Activated T-helper 2 cell treated with anti-CD3 and anti-CD28 coated beads, Interferon-gamma antibody, Interleukin-2, Interleukin-4, amounts not matched to agents 10 μg/mL and 5 μg/mL and 100 μg/mL, durations not matched to agents 14 hours and 24 hours and 36 hours (primary cell): ENCODE measurements at regions not wholly inside any gene's neighbourhood (a gene's known extent, or its start where the extent isn't known, plus 50 kb on each side); places are given as distances from the start of the nearest gene placed in this dataset.
"Not testable (repeated sequence)": the region's sequence is repeated elsewhere in the genome, so short reads cannot be mapped to it uniquely, and the experiment has no call there.

ENCODE experiments used
- DNase-seq: peaks from one replicate; pipeline ENCODE4 v3.0.0; 2021; ENCODE audit warnings: low spot score
- H3K27ac Mint-ChIP-seq: one replicate; pipeline ENCODE4 v1.8.0; 2021; ENCODE audit warnings: mixed read lengths
- H3K27me3 Mint-ChIP-seq: one replicate; pipeline ENCODE4 v1.8.0; 2021; ENCODE audit warnings: low read depth, mixed read lengths
- H3K36me3 Mint-ChIP-seq: one replicate; pipeline ENCODE4 v1.8.0; 2021; ENCODE audit warnings: low read depth, mixed read lengths
- H3K4me1 Mint-ChIP-seq: one replicate; pipeline ENCODE4 v1.8.0; 2021; ENCODE audit warnings: low read depth, mixed read lengths
- H3K4me3 Mint-ChIP-seq: one replicate; pipeline ENCODE4 v1.8.0; 2021; ENCODE audit warnings: low read depth, mild to moderate bottlenecking, moderate library complexity, mixed read lengths
- H3K9me3 Mint-ChIP-seq: one replicate; pipeline ENCODE4 v1.8.0; 2021; ENCODE audit warnings: mixed read lengths
- intact Hi-C: fragments of 100-400 bp; cut with micrococcal nuclease; formaldehyde crosslinking; loops from one replicate; pipeline ENCODE4 v1.15.1; 2023

DNA sequence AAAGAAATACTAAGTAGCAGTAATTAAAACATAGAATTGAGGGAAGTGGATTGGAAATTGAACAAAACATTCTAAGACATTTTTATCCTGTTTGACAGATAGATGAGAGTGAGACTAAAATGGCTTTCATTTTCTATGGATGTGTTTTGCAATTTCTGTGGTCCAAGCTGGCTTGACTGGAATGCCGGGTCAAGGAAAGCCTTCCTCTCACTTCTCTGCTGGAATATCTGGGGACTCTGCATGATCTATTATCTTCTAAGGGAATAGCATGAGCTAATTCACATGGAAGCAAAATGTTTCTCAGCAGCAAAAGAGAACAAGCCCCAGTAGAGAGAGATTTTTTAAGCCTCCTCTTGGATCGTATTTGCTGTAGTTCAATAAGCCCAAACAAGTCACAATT lies 407.9 kb upstream of the ATXN7L3B start:
- intact Hi-C loops: no loop called here

DNA sequence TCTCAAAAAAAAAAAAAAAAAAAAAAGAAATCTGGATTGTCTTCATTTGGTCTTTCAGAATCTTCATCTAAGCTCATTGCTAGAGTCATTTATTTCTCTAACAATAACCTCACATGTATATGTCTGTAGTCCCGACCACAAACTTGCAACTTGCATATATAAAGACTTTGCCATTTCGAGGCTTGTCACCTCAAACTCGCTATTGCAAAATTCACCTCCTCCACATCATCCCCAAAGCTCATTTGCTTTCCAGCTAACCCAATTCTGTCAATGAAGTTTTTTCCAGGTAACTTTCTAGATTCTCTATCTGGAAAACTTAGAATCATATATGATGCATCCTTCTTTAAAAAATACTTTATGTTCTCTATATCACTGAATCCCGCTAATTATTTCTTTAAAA lies 393.2 kb upstream of the ATXN7L3B start:
- Mint-ChIP-seq H3K36me3 (no peaks in the 10 kb centered on the region), H3K9me3 (no peaks in the 10 kb centered on the region), H3K4me3 (no peak overlapping the region), H3K27ac (no peak overlapping the region), H3K4me1 (no peaks in the 10 kb centered on the region), H3K27me3 (no peaks in the 10 kb centered on the region)
- no peak for DNase-seq
- intact Hi-C loops: no loop called here

More for the DNA sequence above, 407.9 kb upstream of the ATXN7L3B start:
- no peaks in the 10 kb centered on the region for H3K27me3 Mint-ChIP-seq
- DNase-seq: no peak
- no peak overlapping the region for H3K27ac Mint-ChIP-seq
- peaks cover 4% of the 10 kb centered on the region for H3K9me3 Mint-ChIP-seq
- H3K36me3 Mint-ChIP-seq: no peaks in the 10 kb centered on the region
- H3K4me1 Mint-ChIP-seq: no peaks in the 10 kb centered on the region
- H3K4me3 Mint-ChIP-seq: no peak overlapping the region

DNA sequence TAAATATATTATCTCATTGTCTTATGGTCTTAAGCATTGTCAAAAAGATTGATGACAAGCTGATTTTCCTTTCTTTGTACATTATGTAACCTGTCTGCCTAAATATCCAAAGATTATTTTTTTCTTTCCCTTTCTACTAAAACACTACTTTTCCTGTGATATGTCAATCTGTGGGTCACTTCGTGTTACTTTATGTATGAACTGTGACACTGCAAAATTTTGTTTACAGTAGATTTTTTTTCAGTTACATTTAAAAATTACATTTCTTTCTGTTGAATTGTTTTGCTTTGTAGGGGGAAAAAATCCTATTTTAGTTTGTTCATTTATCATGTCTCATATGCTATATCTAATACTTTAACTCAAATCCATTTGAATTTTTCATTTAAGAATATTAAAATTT lies 392.3 kb upstream of the ATXN7L3B start:
- Mint-ChIP-seq H3K4me1 (no peaks in the 10 kb centered on the region), H3K4me3 (no peak overlapping the region), H3K9me3 (no peaks in the 10 kb centered on the region), H3K27me3 (no peaks in the 10 kb centered on the region), H3K36me3 (no peaks in the 10 kb centered on the region), H3K27ac (no peak overlapping the region)
- DNase-seq: no peak
- intact Hi-C loops: no loop called here

DNA sequence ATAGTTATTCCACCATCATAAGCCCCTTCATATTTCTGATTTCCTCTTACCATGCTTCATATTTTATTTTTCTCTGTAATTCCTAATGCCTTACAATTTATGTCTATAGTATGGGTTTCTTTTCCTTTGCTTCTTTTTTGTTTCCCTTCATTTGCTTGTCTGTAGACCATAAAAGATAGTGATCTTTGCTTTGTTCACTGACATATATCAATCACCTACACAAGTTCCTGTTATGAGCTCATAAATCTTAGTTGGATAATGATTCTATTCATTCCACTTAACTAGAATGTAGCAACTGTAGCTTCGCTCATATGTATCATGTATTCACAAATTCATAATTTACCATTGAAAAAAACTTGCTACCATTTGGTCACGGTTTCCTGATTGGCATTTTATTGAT lies 388.8 kb upstream of the ATXN7L3B start:
- H3K4me3 Mint-ChIP-seq: no peak overlapping the region
- no peaks in the 10 kb centered on the region for H3K27me3 Mint-ChIP-seq
- H3K27ac Mint-ChIP-seq: no peak overlapping the region
- intact Hi-C loops: no loop called here
- no peaks in the 10 kb centered on the region for H3K4me1 Mint-ChIP-seq
- no peaks in the 10 kb centered on the region for H3K9me3 Mint-ChIP-seq
- DNase-seq: no peak
- H3K36me3 Mint-ChIP-seq: no peaks in the 10 kb centered on the region

DNA sequence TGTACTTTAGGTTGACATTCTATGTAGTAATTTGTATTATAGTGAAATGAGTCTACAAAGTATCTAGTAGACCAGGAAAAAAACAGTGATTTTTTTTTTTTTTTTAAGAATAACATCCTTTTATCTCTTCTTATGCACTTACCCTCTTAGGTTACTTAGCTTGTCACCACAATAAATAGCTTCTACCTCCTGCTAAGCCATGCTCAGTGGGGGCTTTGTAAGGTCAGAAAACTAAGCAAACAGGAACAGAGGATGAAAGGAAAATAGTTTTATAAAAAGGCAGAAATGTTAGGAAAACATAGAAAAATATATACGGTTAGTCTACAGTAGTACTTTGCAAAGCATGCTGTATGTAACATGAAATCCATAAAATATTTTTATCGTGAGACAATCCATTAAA lies 385.3 kb upstream of the ATXN7L3B start:
- no peak overlapping the region for H3K27ac Mint-ChIP-seq
- DNase-seq: no peak
- intact Hi-C loops: no loop called here
- no peak overlapping the region for H3K4me3 Mint-ChIP-seq
- H3K27me3 Mint-ChIP-seq: no peaks in the 10 kb centered on the region
- H3K9me3 Mint-ChIP-seq: no peaks in the 10 kb centered on the region
- no peaks in the 10 kb centered on the region for H3K36me3 Mint-ChIP-seq
- no peaks in the 10 kb centered on the region for H3K4me1 Mint-ChIP-seq

DNA sequence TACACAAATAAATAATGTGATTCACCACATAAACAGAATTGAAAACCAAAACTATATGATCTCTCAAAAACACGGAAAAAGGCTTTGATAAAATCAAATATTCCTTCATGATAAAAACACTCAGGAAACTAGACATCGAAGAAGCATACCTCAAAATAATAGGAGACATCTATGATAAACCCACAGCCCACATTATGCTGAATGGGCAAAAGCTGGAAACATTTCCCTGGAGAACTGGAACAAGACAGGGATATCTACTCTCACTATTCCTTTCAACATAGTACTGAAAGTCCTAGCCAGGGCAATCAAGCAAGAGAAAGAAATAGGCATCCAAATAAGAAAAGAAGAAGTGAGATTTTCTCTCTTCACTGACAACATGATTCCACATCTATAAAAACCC lies 371.5 kb upstream of the ATXN7L3B start:
- Mint-ChIP-seq H3K9me3 (no peaks in the 10 kb centered on the region), H3K27ac (no peak overlapping the region), H3K4me3 (no peak overlapping the region), H3K27me3 (no peaks in the 10 kb centered on the region), H3K36me3 (no peaks in the 10 kb centered on the region), H3K4me1 (no peaks in the 10 kb centered on the region)
- DNase-seq: no peak
- intact Hi-C loops: no loop called here

DNA sequence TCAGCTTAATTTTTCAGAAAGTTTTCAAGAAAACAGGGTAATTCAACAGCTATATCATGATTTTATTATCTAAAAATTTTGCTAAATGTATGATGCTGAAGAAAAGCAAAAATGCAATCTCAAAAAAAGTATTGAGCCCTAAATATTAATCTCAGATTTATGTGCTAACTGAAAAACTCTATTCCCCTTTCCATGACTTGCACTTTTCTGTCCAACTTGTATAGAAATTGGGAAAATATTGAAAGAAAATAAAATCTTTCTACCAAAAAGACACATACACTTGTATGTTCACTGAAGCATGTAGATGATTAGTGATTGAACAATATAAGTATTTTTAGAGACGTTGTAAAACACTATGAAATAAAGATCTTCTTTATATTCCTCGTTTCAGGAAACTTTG lies 368.0 kb upstream of the ATXN7L3B start:
- intact Hi-C loops: no loop called here
- DNase-seq: no peak
- H3K4me3 Mint-ChIP-seq: no peak overlapping the region
- H3K27ac Mint-ChIP-seq: no peak overlapping the region
- H3K36me3 Mint-ChIP-seq: no peaks in the 10 kb centered on the region
- no peaks in the 10 kb centered on the region for H3K4me1 Mint-ChIP-seq
- no peaks in the 10 kb centered on the region for H3K9me3 Mint-ChIP-seq
- H3K27me3 Mint-ChIP-seq: no peaks in the 10 kb centered on the region

DNA sequence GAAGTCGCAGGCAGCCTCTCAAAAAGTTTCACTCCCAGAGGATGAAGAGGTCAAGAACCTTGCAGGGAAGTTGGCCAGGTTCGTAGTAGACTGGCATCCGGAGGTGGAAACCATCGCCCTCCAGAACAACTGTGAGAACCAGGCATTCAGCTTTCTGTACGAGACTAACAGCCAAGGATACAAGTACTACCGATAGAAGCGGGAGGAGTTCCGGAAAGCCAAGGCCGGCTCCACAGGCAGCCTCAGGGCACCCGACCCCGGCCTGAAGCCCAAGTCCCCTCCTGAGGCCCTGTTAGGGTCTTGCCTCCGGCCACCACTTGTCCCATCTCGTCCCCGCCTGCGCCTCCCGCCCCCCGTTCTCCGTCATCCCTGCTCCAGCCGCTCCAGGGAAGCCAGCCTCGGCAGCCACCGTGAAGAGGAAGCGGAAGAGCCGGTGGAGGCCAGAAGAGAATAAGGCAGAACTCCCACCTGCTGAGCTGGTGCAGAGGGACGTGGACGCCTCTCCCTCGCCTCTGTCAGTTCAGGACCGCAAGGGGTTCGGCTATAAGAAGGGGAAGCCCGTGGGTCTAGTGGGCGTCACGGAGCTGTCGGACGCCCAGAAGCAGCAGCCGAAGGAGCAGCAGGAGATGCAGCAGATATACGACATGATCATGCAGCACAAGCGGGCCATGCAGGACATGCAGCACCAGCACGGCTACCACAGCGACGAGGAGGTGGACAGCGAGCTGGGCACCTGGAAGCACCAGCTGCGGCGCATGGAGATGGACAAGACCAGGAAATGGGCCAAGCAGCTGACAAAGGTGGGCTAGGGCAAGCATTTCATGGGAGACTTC lies 366.8 kb upstream of the ATXN7L3B start:
- intact Hi-C loops: no loop called here
- Mint-ChIP-seq H3K27ac (no peak overlapping the region), H3K4me1 (no peaks in the 10 kb centered on the region), H3K9me3 (no peaks in the 10 kb centered on the region), H3K27me3 (no peaks in the 10 kb centered on the region), H3K4me3 (no peak overlapping the region), H3K36me3 (no peaks in the 10 kb centered on the region)
- DNase-seq: no peak

DNA sequence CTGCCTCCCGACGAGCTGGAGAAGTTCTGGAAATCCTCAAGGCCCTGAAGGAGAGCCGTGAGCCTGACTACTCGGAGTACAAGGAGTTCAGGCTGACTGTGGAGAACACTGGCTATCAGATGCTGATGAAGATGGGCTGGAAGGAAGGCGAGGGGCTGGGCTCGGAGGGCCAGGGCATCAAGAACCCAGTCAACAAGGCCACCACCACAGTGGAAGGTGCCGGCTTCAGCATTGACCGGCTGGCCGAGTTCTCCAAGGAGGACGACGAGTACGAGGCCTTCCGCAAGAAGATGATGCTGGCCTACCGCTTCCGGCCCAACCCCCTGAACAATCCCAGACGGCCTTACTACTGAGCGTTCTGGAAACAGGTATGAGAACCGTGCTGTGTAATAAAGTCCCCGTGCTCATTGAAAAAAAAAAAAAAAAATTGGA lies 366.1 kb upstream of the ATXN7L3B start:
- H3K36me3 Mint-ChIP-seq: no peaks in the 10 kb centered on the region
- H3K9me3 Mint-ChIP-seq: no peaks in the 10 kb centered on the region
- no peaks in the 10 kb centered on the region for H3K4me1 Mint-ChIP-seq
- H3K27me3 Mint-ChIP-seq: no peaks in the 10 kb centered on the region
- no peak for DNase-seq
- no peak overlapping the region for H3K4me3 Mint-ChIP-seq
- no peak overlapping the region for H3K27ac Mint-ChIP-seq
- intact Hi-C loops: no loop called here

DNA sequence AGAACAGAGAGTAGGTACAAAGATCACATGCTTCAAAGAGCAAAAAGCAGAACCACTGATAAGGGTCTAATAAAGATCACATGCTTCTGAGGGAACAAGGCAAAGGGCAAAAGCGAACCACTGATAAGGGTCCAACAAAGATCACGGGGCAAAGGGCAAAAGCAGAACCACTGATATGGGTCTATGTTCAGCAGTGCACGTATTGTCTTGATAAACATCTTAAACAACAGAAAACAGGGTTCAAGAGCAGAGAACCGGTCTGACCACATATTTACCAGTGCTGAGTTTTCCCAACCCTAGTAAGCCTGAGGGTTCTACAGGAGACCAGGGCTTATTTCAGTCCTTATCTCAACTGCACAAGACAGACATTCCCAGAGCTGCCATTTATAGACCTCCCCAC lies 362.7 kb upstream of the ATXN7L3B start:
- H3K36me3 Mint-ChIP-seq, H3K4me1 Mint-ChIP-seq, H3K27me3 Mint-ChIP-seq, intact Hi-C loops, H3K4me3 Mint-ChIP-seq, H3K9me3 Mint-ChIP-seq, H3K27ac Mint-ChIP-seq, DNase-seq: not testable (repeated sequence)

DNA sequence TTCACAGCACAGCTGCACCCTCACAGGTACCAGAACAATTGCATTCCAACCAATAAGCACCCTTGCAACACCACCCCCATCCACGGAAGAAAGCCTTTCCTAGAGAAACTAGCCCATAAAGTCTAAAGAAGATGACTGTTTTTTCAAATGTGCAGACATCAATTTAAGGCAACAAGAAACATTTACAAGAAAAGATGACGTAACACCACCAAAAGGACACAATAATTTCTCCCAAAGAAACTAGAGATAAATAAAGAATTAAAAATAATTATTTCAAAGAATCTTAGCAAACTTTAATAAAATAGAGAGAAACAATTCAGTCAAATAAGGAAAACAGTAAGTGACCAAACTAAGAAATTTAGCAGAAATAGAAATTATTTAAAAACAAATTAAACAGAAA lies 352.3 kb upstream of the ATXN7L3B start:
- Mint-ChIP-seq H3K36me3 (no peaks in the 10 kb centered on the region), H3K27me3 (no peaks in the 10 kb centered on the region), H3K27ac (no peak overlapping the region), H3K4me1 (no peaks in the 10 kb centered on the region), H3K9me3 (no peaks in the 10 kb centered on the region), H3K4me3 (no peak overlapping the region)
- DNase-seq: no peak
- intact Hi-C loops: no loop called here

DNA sequence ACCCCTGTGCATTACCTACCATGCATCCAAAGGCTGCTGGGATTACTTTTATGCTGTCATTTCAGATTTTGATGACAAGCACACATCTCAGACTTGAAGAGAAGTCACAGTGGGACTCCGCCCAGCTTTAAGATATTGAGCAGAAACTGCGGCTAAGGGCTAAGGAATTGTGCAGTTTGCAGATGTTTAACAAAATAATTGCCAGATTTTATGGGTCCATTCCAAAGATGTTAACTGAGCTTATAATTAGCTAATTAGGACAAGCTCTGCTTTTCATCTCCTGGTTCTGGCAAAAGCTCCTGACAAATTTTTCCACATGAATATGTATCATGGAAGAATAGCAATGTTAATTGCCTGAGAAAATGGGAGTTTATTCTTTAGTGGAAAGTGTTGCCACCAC lies 344.4 kb upstream of the ATXN7L3B start:
- Mint-ChIP-seq H3K4me3 (no peak overlapping the region), H3K27ac (no peak overlapping the region), H3K27me3 (no peaks in the 10 kb centered on the region), H3K36me3 (no peaks in the 10 kb centered on the region), H3K9me3 (no peaks in the 10 kb centered on the region), H3K4me1 (no peaks in the 10 kb centered on the region)
- intact Hi-C loops: no loop called here
- DNase-seq: no peak

DNA sequence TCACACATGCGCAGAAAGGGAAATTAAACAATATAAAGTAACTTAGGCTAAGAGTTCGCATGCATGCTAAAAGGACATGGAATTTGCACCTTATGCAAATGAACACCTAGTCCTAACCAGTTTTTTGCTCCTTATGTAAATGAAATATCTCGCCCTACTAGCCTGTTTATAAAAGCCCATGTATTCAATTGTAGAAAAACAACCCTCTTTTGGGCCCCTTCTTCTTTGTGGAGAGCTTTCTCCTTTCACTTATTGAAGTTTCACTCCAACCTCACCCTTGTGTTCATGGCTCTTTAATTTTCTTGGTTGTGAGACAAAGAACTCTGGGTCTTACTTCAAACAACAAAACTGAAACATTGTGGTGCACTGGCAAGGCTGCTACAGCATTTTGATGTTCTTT lies 333.4 kb upstream of the ATXN7L3B start:
- H3K36me3 Mint-ChIP-seq: no peaks in the 10 kb centered on the region
- no peaks in the 10 kb centered on the region for H3K27me3 Mint-ChIP-seq
- H3K27ac Mint-ChIP-seq: no peak overlapping the region
- no peak overlapping the region for H3K4me3 Mint-ChIP-seq
- peaks cover 4% of the 10 kb centered on the region for H3K9me3 Mint-ChIP-seq
- no peaks in the 10 kb centered on the region for H3K4me1 Mint-ChIP-seq
- DNase-seq: no peak
- intact Hi-C loops: no loop called here
